HFF-Myc (cell line): ENCODE measurements at regions not wholly inside any gene's neighbourhood (a gene's known extent, or its start where the extent isn't known, plus 50 kb on each side); places are given as distances from the start of the nearest gene placed in this dataset.

Experiments used
- DNase-seq: peaks from one replicate; pipeline ENCODE4 v3.0.0-alpha.2; 2011; ENCODE audit warnings: low read depth; ENCODE audit errors: extremely low read depth
- H3K4me3 ChIP-seq: replicated peaks from 2 replicates; pipeline ENCODE4 v1.5.1; 2011; ENCODE audit warnings: low read depth, mild to moderate bottlenecking, control low read depth, low read length
- TF ChIP-seq, protein P1 (sequence below): IDR thresholded peaks from 2 replicates; pipeline ENCODE4 v1.5.1; 2012; ENCODE audit warnings: mild to moderate bottlenecking, low read depth, low read length, control low read depth; ENCODE audit errors: missing control alignments

DNA sequence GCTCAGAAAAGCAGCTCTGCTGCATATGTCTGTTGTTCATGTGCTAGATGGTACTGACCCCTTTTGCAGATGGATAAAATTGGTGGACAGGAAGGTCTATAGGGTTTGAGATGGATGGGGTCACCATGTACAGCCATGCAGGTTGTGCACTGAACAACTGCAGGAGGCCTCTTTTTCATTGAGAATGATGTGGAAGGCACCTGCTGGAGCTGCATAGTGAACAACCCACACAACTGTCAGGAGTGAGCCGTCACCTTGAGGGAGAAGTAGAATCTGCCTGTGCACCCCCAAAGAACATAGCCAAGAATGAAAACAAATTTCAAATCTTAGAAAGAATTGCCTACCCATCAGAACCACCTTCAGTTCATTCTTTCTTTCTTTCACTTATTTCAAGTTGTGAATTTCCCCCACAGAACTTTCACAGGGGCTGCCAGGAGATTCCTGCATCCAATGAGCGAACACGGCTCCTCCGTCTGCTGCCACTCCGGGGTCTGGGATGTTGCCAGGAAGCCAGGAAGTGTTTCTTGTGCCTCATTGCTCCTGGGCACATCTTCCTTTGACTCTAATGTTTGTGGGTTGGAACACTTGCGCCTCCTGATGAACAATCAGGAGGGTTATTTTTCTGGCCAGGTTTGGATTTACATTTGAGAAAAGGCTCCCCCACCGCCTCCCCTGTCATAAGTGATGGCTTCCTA lies 53.7 kb upstream of the DOCK1 start:
- TF ChIP-seq, protein P1, sequence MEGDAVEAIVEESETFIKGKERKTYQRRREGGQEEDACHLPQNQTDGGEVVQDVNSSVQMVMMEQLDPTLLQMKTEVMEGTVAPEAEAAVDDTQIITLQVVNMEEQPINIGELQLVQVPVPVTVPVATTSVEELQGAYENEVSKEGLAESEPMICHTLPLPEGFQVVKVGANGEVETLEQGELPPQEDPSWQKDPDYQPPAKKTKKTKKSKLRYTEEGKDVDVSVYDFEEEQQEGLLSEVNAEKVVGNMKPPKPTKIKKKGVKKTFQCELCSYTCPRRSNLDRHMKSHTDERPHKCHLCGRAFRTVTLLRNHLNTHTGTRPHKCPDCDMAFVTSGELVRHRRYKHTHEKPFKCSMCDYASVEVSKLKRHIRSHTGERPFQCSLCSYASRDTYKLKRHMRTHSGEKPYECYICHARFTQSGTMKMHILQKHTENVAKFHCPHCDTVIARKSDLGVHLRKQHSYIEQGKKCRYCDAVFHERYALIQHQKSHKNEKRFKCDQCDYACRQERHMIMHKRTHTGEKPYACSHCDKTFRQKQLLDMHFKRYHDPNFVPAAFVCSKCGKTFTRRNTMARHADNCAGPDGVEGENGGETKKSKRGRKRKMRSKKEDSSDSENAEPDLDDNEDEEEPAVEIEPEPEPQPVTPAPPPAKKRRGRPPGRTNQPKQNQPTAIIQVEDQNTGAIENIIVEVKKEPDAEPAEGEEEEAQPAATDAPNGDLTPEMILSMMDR, result no peak
- DNase-seq, result no peak

GRCh38 chr10:126854726-126855495 lies 50.3 kb upstream of the DOCK1 start:
- H3K4me3 ChIP-seq, result no peak overlapping the region
- DNase-seq, result no peak
- TF ChIP-seq, protein P1, result no peak

More for the DNA sequence above, 53.7 kb upstream of the DOCK1 start:
- H3K4me3 ChIP-seq, result no peak overlapping the region
